ENCODE measurements at regions not wholly inside any gene's neighbourhood (a gene's known extent, or its start where the extent isn't known, plus 50 kb on each side); places are given as distances from the start of the nearest gene placed in this dataset.

- H3K9ac ChIP-seq (ENCODE audit: low read length), result no peak overlapping the region
- H3K79me2 ChIP-seq (ENCODE audit: low read length), result no peaks in the 10 kb centered on the region
- no peak overlapping the region for H3K4me2 ChIP-seq (ENCODE audit: low read depth, low read length, poor library complexity, severe bottlenecking)
- H4K20me1 ChIP-seq (ENCODE audit: insufficient read depth, low read depth, low read length), result no peaks in the 10 kb centered on the region
- no peaks in the 10 kb centered on the region for H3K9me3 ChIP-seq (ENCODE audit: low read length)
- H3K9me2 ChIP-seq (replicated peaks; ENCODE audit: insufficient read depth, low read length), result no peaks in the 10 kb centered on the region
- H3K4me1 ChIP-seq (ENCODE audit: low read length), result no peaks in the 10 kb centered on the region
- no peak overlapping the region for H3K4me3 ChIP-seq (ENCODE audit: low read length)
- no peak overlapping the region for H3K27ac ChIP-seq (ENCODE audit: low read length)
- H2AFZ ChIP-seq (ENCODE audit: low read length), result no peak overlapping the region
- H3K36me3 ChIP-seq (ENCODE audit: insufficient read depth, low read length), result no peaks in the 10 kb centered on the region
- no peak for DNase-seq
- H3K27me3 ChIP-seq (ENCODE audit: low read length), result no peaks in the 10 kb centered on the region; the same call in 1 of the 2 replicates
These were observed 160.1 kb downstream of the RAB38 start for GRCh38 chr11:88015170-88015569.

- Histone ChIP-seq H3K27me3 (ENCODE audit: low read length) (no peaks in the 10 kb centered on the region; the same call in 1 of the 2 replicates), H3K79me2 (ENCODE audit: low read length) (no peaks in the 10 kb centered on the region), H3K27ac (ENCODE audit: low read length) (no peak overlapping the region), H3K36me3 (ENCODE audit: insufficient read depth, low read length) (no peaks in the 10 kb centered on the region), H4K20me1 (ENCODE audit: insufficient read depth, low read depth, low read length) (no peaks in the 10 kb centered on the region), H2AFZ (ENCODE audit: low read length) (no peak overlapping the region), H3K4me1 (ENCODE audit: low read length) (no peaks in the 10 kb centered on the region), H3K9me2 (replicated peaks; ENCODE audit: insufficient read depth, low read length) (no peaks in the 10 kb centered on the region), H3K9me3 (ENCODE audit: low read length) (no peaks in the 10 kb centered on the region), H3K9ac (ENCODE audit: low read length) (no peak overlapping the region), H3K4me3 (ENCODE audit: low read length) (no peak overlapping the region), H3K4me2 (ENCODE audit: low read depth, low read length, poor library complexity, severe bottlenecking) (no peak overlapping the region)
- no peak for DNase-seq
These were observed 161.7 kb downstream of the RAB38 start for GRCh38 chr11:88013508-88014065.

GRCh38 chr11:88012456-88012855 lies 162.8 kb downstream of the RAB38 start:
- Histone ChIP-seq H3K9me2 (replicated peaks; ENCODE audit: insufficient read depth, low read length) (no peaks in the 10 kb centered on the region), H4K20me1 (ENCODE audit: insufficient read depth, low read depth, low read length) (no peaks in the 10 kb centered on the region), H3K4me1 (ENCODE audit: low read length) (no peaks in the 10 kb centered on the region), H3K9ac (ENCODE audit: low read length) (no peak overlapping the region), H3K36me3 (ENCODE audit: insufficient read depth, low read length) (no peaks in the 10 kb centered on the region), H3K4me2 (ENCODE audit: low read depth, low read length, poor library complexity, severe bottlenecking) (no peak overlapping the region), H3K79me2 (ENCODE audit: low read length) (no peaks in the 10 kb centered on the region), H3K9me3 (ENCODE audit: low read length) (no peaks in the 10 kb centered on the region), H2AFZ (ENCODE audit: low read length) (no peak overlapping the region), H3K27ac (ENCODE audit: low read length) (no peak overlapping the region), H3K27me3 (ENCODE audit: low read length) (no peaks in the 10 kb centered on the region; the same call in 1 of the 2 replicates), H3K4me3 (ENCODE audit: low read length) (no peak overlapping the region)
- DNase-seq, result no peak

- no peak for DNase-seq
- Histone ChIP-seq H3K9me3 (ENCODE audit: low read length) (no peaks in the 10 kb centered on the region), H3K36me3 (ENCODE audit: insufficient read depth, low read length) (no peaks in the 10 kb centered on the region), H3K4me1 (ENCODE audit: low read length) (no peaks in the 10 kb centered on the region), H3K4me2 (ENCODE audit: low read depth, low read length, poor library complexity, severe bottlenecking) (no peak overlapping the region), H3K27me3 (ENCODE audit: low read length) (no peaks in the 10 kb centered on the region), H3K79me2 (ENCODE audit: low read length) (no peaks in the 10 kb centered on the region), H4K20me1 (ENCODE audit: insufficient read depth, low read depth, low read length) (no peaks in the 10 kb centered on the region), H3K4me3 (ENCODE audit: low read length) (no peak overlapping the region), H3K9ac (ENCODE audit: low read length) (no peak overlapping the region), H2AFZ (ENCODE audit: low read length) (no peak overlapping the region), H3K27ac (ENCODE audit: low read length) (no peak overlapping the region), H3K9me2 (replicated peaks; ENCODE audit: insufficient read depth, low read length) (no peaks in the 10 kb centered on the region)
These were observed 199.2 kb downstream of the RAB38 start for GRCh38 chr11:87976009-87976408.

- no peak overlapping the region for H3K27ac ChIP-seq (ENCODE audit: low read length)
- no peak for DNase-seq
- H4K20me1 ChIP-seq (ENCODE audit: insufficient read depth, low read depth, low read length), result no peaks in the 10 kb centered on the region
- no peaks in the 10 kb centered on the region for H3K79me2 ChIP-seq (ENCODE audit: low read length)
- no peak overlapping the region for H3K9ac ChIP-seq (ENCODE audit: low read length)
- H2AFZ ChIP-seq (ENCODE audit: low read length), result no peak overlapping the region
- no peaks in the 10 kb centered on the region for H3K9me2 ChIP-seq (replicated peaks; ENCODE audit: insufficient read depth, low read length)
- H3K36me3 ChIP-seq (ENCODE audit: insufficient read depth, low read length), result no peaks in the 10 kb centered on the region
- H3K27me3 ChIP-seq (ENCODE audit: low read length), result no peaks in the 10 kb centered on the region
- no peak overlapping the region for H3K4me2 ChIP-seq (ENCODE audit: low read depth, low read length, poor library complexity, severe bottlenecking)
- H3K4me1 ChIP-seq (ENCODE audit: low read length), result no peaks in the 10 kb centered on the region
- H3K4me3 ChIP-seq (ENCODE audit: low read length), result no peak overlapping the region
- no peaks in the 10 kb centered on the region for H3K9me3 ChIP-seq (ENCODE audit: low read length)
These were observed 200.4 kb downstream of the RAB38 start for GRCh38 chr11:87974797-87975196.

- no peaks in the 10 kb centered on the region for H3K79me2 ChIP-seq (ENCODE audit: low read length)
- no peak overlapping the region for H3K9ac ChIP-seq (ENCODE audit: low read length)
- H3K27me3 ChIP-seq (ENCODE audit: low read length), result no peaks in the 10 kb centered on the region
- H3K36me3 ChIP-seq (ENCODE audit: insufficient read depth, low read length), result no peaks in the 10 kb centered on the region
- no peak overlapping the region for H2AFZ ChIP-seq (ENCODE audit: low read length)
- no peak overlapping the region for H3K4me3 ChIP-seq (ENCODE audit: low read length)
- no peaks in the 10 kb centered on the region for H3K9me2 ChIP-seq (replicated peaks; ENCODE audit: insufficient read depth, low read length)
- H3K9me3 ChIP-seq (ENCODE audit: low read length), result no peaks in the 10 kb centered on the region
- no peaks in the 10 kb centered on the region for H3K4me1 ChIP-seq (ENCODE audit: low read length)
- no peaks in the 10 kb centered on the region for H4K20me1 ChIP-seq (ENCODE audit: insufficient read depth, low read depth, low read length)
- no peak overlapping the region for H3K27ac ChIP-seq (ENCODE audit: low read length)
- DNase-seq, result no peak
- H3K4me2 ChIP-seq (ENCODE audit: low read depth, low read length, poor library complexity, severe bottlenecking), result no peak overlapping the region
These were observed 203.1 kb downstream of the RAB38 start for GRCh38 chr11:87972133-87972532.

- Histone ChIP-seq H3K4me1 (ENCODE audit: low read length) (no peaks in the 10 kb centered on the region), H3K9me2 (replicated peaks; ENCODE audit: insufficient read depth, low read length) (no peaks in the 10 kb centered on the region), H4K20me1 (ENCODE audit: insufficient read depth, low read depth, low read length) (no peaks in the 10 kb centered on the region), H2AFZ (ENCODE audit: low read length) (no peak overlapping the region), H3K36me3 (ENCODE audit: insufficient read depth, low read length) (no peaks in the 10 kb centered on the region), H3K27ac (ENCODE audit: low read length) (no peak overlapping the region), H3K4me2 (ENCODE audit: low read depth, low read length, poor library complexity, severe bottlenecking) (no peak overlapping the region), H3K4me3 (ENCODE audit: low read length) (no peak overlapping the region), H3K79me2 (ENCODE audit: low read length) (no peaks in the 10 kb centered on the region), H3K9ac (ENCODE audit: low read length) (no peak overlapping the region), H3K9me3 (ENCODE audit: low read length) (no peaks in the 10 kb centered on the region), H3K27me3 (ENCODE audit: low read length) (no peaks in the 10 kb centered on the region)
- DNase-seq, result no peak
These were observed 203.9 kb downstream of the RAB38 start for GRCh38 chr11:87971354-87971753.

GRCh38 chr11:87970762-87971161 lies 204.5 kb downstream of the RAB38 start:
- Histone ChIP-seq H3K4me3 (ENCODE audit: low read length) (no peak overlapping the region), H4K20me1 (ENCODE audit: insufficient read depth, low read depth, low read length) (no peaks in the 10 kb centered on the region), H3K9ac (ENCODE audit: low read length) (no peak overlapping the region), H3K27me3 (ENCODE audit: low read length) (no peaks in the 10 kb centered on the region), H3K4me2 (ENCODE audit: low read depth, low read length, poor library complexity, severe bottlenecking) (no peak overlapping the region), H3K79me2 (ENCODE audit: low read length) (no peaks in the 10 kb centered on the region), H2AFZ (ENCODE audit: low read length) (no peak overlapping the region), H3K27ac (ENCODE audit: low read length) (no peak overlapping the region), H3K9me3 (ENCODE audit: low read length) (no peaks in the 10 kb centered on the region), H3K4me1 (ENCODE audit: low read length) (no peaks in the 10 kb centered on the region), H3K36me3 (ENCODE audit: insufficient read depth, low read length) (no peaks in the 10 kb centered on the region), H3K9me2 (replicated peaks; ENCODE audit: insufficient read depth, low read length) (no peaks in the 10 kb centered on the region)
- no peak for DNase-seq

- H3K27me3 ChIP-seq (ENCODE audit: low read length), result no peaks in the 10 kb centered on the region
These were observed 207.8 kb downstream of the RAB38 start for GRCh38 chr11:87967459-87967858.

More at GRCh38 chr11:87967459-87967858, 207.8 kb downstream of the RAB38 start:
- no peak overlapping the region for H3K27ac ChIP-seq (ENCODE audit: low read length)
- DNase-seq, result no peak
- H3K79me2 ChIP-seq (ENCODE audit: low read length), result no peaks in the 10 kb centered on the region
- H3K9me3 ChIP-seq (ENCODE audit: low read length), result no peaks in the 10 kb centered on the region
- no peak overlapping the region for H3K9ac ChIP-seq (ENCODE audit: low read length)
- no peaks in the 10 kb centered on the region for H3K9me2 ChIP-seq (replicated peaks; ENCODE audit: insufficient read depth, low read length)
- no peaks in the 10 kb centered on the region for H3K36me3 ChIP-seq (ENCODE audit: insufficient read depth, low read length)
- H3K4me2 ChIP-seq (ENCODE audit: low read depth, low read length, poor library complexity, severe bottlenecking), result no peak overlapping the region
- H3K4me1 ChIP-seq (ENCODE audit: low read length), result no peaks in the 10 kb centered on the region
- H2AFZ ChIP-seq (ENCODE audit: low read length), result no peak overlapping the region
- no peak overlapping the region for H3K4me3 ChIP-seq (ENCODE audit: low read length)
- no peaks in the 10 kb centered on the region for H4K20me1 ChIP-seq (ENCODE audit: insufficient read depth, low read depth, low read length)
